Fibroblast of the conjunctiva (primary cell): ENCODE measurements at regions not wholly inside any gene's neighbourhood (a gene's known extent, or its start where the extent isn't known, plus 50 kb on each side); places are given as distances from the start of the nearest gene placed in this dataset.

Experiments used
- DNase-seq: peaks from one replicate; pipeline ENCODE4 v3.0.0-alpha.2; 2010; ENCODE audit warnings: low read depth

DNA sequence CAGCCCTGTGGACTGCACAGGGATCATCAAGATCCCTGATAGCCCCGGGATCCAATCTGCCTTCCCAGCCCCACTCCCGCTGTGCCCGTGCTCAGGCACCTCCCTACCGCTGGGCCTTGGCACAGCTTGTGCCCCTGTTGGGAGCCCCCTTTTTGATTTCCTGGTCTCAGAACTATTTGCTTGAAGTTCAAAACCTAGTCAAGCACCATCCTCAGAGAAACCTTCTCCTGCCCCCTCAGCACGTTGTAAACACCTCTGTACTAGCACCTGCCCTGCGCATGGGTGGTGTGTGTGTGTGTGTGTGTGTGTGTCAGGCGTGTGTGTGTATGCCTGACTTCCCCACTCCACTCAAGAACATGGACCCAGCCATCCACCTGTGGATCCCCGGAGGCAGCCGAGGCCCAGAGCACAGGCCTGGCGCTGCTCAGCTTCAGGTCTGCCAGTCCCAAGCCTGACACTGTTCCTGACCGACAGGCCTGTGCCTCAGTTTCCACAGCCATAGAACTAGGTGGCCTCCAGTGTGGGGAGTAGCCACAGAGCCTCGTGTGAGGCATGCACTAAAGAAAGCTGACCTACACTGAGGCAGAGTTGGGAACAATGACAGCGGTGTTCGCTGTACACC, 65.5 kb downstream of the ADRA2C start:
- DNase-seq = no peak

GRCh38 chr4:3832536-3833220, 66.5 kb downstream of the ADRA2C start:
- DNase-seq = no peak

GRCh38 chr4:3833326-3833989, 67.3 kb downstream of the ADRA2C start:
- DNase-seq = no peak

DNA sequence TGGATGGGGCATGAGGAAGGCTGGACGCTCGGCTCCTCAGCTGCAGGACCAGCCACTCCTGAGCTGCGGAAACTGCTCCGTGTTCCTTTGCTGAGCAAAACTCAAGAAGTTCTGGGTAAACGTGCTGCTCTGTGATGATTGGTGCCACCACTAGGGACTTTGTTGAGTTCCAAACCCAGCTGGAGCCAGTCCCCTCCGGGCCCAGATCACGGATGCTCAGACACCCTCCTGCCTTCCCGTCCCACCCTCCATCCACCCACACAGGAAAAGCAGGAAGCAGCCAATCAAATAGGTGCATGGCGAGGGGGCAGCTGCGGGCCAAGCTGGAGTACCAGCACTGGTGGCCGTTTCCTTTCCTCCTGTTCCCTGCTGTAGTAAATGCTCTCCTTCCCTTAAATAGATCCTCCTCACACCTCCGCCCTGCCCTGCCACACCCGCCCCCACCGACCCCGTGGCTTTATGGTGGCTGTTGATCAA, 68.0 kb downstream of the ADRA2C start:
- DNase-seq = no peak

DNA sequence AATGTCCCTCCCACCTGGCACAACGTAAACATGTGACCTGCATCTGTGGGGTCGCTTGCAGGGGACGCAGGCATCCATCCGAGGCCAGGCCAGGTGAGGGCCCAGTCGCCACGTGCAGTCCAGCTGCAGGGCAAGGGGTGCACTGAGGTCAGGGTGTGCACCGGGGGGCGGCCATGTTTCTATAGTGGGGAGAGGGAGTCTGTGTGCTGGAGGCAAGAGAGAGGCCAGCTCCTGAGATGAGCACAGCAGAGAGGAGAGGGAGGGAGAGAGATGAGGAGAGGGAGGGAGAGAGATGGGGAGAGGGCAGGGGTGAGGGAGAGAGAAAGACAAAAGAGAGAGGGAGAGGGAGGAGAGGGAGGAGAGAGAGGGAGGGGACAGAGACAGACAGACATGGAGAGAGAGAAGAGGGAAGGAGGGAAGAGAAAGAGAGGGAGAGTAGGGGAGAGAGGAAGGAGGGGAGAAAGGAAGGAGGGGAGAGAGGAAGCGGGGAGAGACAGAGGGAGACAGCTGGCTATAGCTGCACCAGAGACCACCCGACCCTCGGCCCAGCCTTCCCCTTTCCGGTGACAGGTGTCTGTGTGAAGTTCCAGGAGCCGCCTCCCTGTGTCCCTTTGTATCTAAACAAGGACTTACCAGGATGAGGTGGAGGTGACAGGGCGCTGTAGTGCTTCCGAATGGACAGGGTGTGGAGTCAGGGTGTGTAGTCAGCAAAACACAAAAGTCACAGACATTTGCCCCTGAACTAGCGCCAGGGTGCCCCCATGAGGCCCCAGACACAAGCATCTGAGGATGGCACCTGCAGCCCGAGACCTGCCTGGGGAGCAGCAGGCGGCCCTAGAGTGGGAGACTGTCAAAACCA, 68.7 kb downstream of the ADRA2C start:
- no peak for DNase-seq

GRCh38 chr4:3835527-3836405, 69.6 kb downstream of the ADRA2C start:
- no peak for DNase-seq

DNA sequence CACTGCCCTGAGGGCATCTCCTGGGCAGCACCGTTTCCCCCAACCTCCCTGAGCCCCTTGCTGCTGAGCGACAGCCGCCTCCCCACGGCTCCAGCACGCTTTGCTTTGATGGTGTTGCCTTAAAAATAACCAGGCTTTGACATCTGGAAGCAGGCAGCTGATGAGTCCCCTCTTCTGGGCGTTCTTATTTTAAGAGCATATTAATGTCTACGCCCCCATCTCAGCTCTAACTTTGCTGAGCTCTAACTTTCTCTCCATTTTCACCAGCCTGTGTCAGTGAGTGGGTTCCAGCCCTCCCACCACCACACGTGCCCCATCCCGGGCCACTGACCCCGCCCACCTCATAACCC, 70.2 kb downstream of the ADRA2C start:
- no peak for DNase-seq

- no peak for DNase-seq
Observed at GRCh38 chr4:3836756-3837601, 70.8 kb downstream of the ADRA2C start.

- DNase-seq = no peak
Observed at GRCh38 chr4:3838437-3839380, 72.5 kb downstream of the ADRA2C start.

DNA sequence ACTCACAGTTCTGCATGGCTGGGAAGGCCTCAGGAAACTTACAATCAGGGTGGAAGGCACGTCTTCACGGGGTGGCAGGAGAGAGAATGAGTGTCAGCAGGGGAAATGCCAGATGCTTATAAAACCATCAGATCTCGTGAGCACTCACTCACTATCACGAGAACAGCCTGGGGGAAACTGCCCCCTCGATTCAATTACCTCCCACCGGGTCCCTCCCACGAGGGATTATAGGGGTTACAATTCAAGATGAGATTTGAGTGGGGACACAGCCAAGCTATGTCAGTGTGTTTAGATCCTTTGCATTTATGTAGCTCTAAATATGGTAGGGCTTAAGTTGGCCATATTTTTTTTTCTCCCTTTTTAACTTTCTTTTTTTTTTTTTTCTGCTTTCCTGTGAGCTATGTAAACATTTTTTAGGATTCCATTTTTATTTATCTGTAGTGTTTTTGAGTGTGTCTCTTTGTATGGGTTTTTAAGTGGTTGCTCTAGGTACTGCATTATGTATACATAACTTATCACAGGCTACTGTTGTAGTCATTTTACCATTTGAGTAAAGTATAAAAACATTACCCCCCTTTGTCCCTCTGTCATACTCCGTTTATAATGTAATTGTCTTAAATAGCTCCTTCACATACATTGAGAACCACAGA, 79.0 kb downstream of the ADRA2C start:
- no peak for DNase-seq

GRCh38 chr4:3845744-3846429, 79.7 kb downstream of the ADRA2C start:
- no peak for DNase-seq

GRCh38 chr4:3847211-3847940, 81.2 kb downstream of the ADRA2C start:
- DNase-seq = no peak

- DNase-seq = no peak
Observed at GRCh38 chr4:3848323-3848722, 82.1 kb downstream of the ADRA2C start.

GRCh38 chr4:3849140-3849539, 83.0 kb downstream of the ADRA2C start:
- no peak for DNase-seq

DNA sequence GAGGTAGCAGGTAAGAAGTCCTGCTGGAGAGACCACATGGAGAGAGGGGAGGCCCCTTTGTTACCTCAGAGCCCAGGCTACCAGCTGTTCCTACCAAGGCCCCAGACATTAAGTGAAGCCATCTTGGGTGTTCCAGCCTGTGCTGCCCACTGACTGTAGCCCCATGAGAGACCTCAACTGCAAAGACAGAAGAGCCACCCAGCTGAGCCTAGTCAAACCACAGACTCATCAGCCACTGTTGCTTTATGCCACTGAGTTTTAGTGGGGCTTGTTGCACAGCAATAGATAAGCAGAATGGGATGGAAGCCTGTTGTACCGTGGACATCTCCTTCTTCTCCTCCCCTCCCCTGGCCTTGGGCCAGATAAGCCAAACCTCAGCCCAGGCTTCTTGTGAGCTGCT, 83.9 kb downstream of the ADRA2C start:
- DNase-seq = no peak

DNA sequence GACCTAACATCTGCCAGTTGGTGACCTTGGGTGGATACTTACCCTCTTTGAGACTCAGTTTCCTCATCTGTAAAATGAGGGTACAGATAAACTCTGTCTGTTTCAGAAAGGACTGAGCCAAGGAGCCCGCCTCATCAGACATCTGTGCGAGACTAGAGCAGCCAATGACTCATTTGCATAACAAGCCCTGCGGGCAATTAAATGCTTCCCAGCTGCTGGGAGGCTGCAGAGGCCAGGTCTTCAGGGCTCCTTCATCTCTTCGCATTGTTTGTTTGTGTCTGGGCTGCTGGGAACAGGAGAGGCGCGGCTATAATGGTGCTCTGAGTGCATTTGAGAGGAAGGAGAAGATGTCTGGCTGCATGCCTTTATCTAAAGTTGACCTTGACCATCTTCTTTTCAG, 85.0 kb downstream of the ADRA2C start:
- DNase-seq = peak; percentile 5

DNA sequence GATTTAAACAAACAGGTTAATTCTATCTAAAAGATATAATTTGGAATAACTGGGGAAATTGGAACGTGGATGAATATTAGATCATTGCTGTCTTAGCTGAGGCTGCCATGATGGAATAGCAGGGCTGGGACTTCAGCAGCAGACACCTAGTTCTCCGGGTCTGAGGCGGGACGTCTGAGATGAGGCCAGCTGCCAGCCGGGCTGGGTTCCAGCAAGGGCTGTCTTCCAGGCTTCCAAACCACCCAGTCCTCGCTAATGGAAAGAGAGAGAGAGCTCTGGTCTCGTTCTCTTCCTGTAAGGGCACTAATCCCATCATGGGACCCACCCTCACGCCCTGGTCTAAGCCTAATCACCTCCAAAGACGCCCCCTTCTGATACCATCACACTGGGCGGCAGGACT, 85.7 kb downstream of the ADRA2C start:
- DNase-seq = no peak

DNA sequence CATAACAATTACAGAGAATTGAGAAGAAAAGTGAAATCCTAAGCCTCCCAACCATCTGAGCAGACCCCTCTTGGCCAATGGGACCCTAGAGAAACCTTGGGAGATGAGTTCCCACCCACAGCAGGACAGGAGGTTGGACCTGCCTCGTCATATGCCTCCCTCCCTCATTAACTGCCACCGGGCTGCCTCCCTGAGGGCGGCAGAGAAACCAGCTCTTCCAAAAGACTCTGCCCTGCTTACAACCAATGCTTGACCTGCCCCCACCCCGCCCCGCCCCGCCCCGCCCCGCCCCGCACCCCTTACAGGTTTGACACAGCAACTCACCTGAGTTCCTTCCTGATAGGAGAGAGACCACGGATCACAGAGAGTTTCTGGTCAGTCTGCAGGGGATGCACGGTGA, 86.1 kb downstream of the ADRA2C start:
- no peak for DNase-seq
